HCT116 (cell line): ENCODE measurements at regions not wholly inside any gene's neighbourhood (a gene's known extent, or its start where the extent isn't known, plus 50 kb on each side); places are given as distances from the start of the nearest gene placed in this dataset.

Source experiments
- ATAC-seq: fragments of 200-7000 bp; cut with Tn5 transposase; 2 replicates; pipeline ENCODE4 v1.9.1; 2020; ENCODE audit warnings: mild to moderate bottlenecking, moderate library complexity
- BruUV-seq: library from RNA; stranded (reverse); fragments of 400-500 nt; replicated peaks from 2 replicates; lab custom pipeline; 2021; lab: Mats Ljungman, UMichigan
- CTCF ChIA-PET: fragments of 300-600 bp; sonication (Branson Sonifier 250); formaldehyde crosslinking; loops from one replicate; lab custom pipeline; 2021; ENCODE audit warnings: antibody characterized with exemption; lab: Charles Lee
- POLR2A ChIA-PET: fragments of 300-600, 350-600 bp; sonication (Branson Sonifier 250); formaldehyde crosslinking; loops from one replicate; lab custom pipeline; 2021; ENCODE audit warnings: antibody characterized with exemption; lab: Charles Lee
- RAD21 ChIA-PET, 2 experiments: fragments of 300-600 bp; sonication (Branson Sonifier 250); formaldehyde crosslinking; loops; one replicate each; lab custom pipeline; 2023; ENCODE audit warnings: low total read pairs in 2 of 2; ENCODE audit not compliant: uncharacterized antibody in 2 of 2, unreplicated experiment in 2 of 2, low non-redundant PET in 1 of 2; lab: Charles Lee
- DNase-seq: peaks from one replicate; pipeline ENCODE4 v3.0.0-alpha.2; 2010; ENCODE audit warnings: low read depth, low spot score
- H2AFZ ChIP-seq: fragments of 200-600 bp; shearing (Covaris generic), sonication (generic); 2 replicates; pipeline ENCODE4 v1.6.1; 2017; ENCODE audit warnings: low read depth, mixed run types, mixed read lengths, antibody characterized with exemption, low read length; ENCODE audit not compliant: poor library complexity, severe bottlenecking
- H3K27ac ChIP-seq: 2 replicates; pipeline ENCODE4 v1.5.1; 2012; ENCODE audit warnings: low read depth, low read length
- H3K27me3 ChIP-seq: fragments of 200-600 bp; sonication (generic); 2 replicates; pipeline ENCODE4 v1.6.1; 2016; ENCODE audit warnings: mixed run types, low read length, mixed read lengths; ENCODE audit not compliant: insufficient read depth
- H3K36me3 ChIP-seq, 2 experiments: fragments of 200-500 bp in 1 of 2; fragments of 200-600 bp in 1 of 2; sonication (Bioruptor generic) in 1 of 2; sonication (generic) in 1 of 2; 2 replicates each; pipeline versions ENCODE4 v1.5.1 to v1.6.1; 2014 to 2016; ENCODE audit warnings: low read length in 2 of 2, inconsistent platforms in 1 of 2, mixed read lengths in 1 of 2, mixed run types in 1 of 2; ENCODE audit not compliant: insufficient read depth in 2 of 2, control insufficient read depth in 1 of 2
- H3K4me1 ChIP-seq, 2 experiments: fragments of 200-600 bp in 1 of 2; sonication (generic) in 1 of 2; 2 replicates each; pipeline versions ENCODE4 v1.5.1 to v1.6.1; 2012 to 2017; ENCODE audit warnings: low read length in 2 of 2, inconsistent platforms in 1 of 2, mild to moderate bottlenecking in 1 of 2, mixed read lengths in 1 of 2, mixed run types in 1 of 2, moderate library complexity in 1 of 2; ENCODE audit not compliant: insufficient read depth in 2 of 2, control insufficient read depth in 1 of 2
- H3K4me2 ChIP-seq: fragments of 200-600 bp; sonication (generic); 2 replicates; pipeline ENCODE4 v1.6.1; 2017; ENCODE audit warnings: mixed run types, low read length, mixed read lengths
- H3K4me3 ChIP-seq, 2 experiments: fragments of 200-600 bp in 1 of 2; sonication (generic) in 1 of 2; replicated peaks in 1 of 2; 2 replicates each; pipeline ENCODE4 v1.5.1; 2011 to 2016; ENCODE audit warnings: low read length in 2 of 2, control low read depth in 1 of 2, low read depth in 1 of 2, mild to moderate bottlenecking in 1 of 2, mixed read lengths in 1 of 2, mixed run types in 1 of 2
- H3K79me2 ChIP-seq: fragments of 200-600 bp; sonication (generic); 2 replicates; pipeline ENCODE4 v1.6.1; 2017; ENCODE audit warnings: mild to moderate bottlenecking, mixed run types, low read length, moderate library complexity, mixed read lengths; ENCODE audit not compliant: insufficient read depth
- H3K9ac ChIP-seq: fragments of 200-600 bp; sonication (generic); 2 replicates; pipeline ENCODE4 v1.6.1; 2016; ENCODE audit warnings: low read length, mixed read lengths
- H3K9me2 ChIP-seq: fragments of 200-600 bp; sonication (generic), shearing (Covaris generic); 2 replicates; pipeline ENCODE4 v1.6.1; 2017; ENCODE audit warnings: mixed run types, mild to moderate bottlenecking, moderate library complexity; ENCODE audit not compliant: insufficient read depth
- H3K9me3 ChIP-seq, 2 experiments: fragments of 200-500 bp in 1 of 2; fragments of 200-600 bp in 1 of 2; sonication (Bioruptor generic) in 1 of 2; sonication (generic) in 1 of 2; 2 replicates each; pipeline ENCODE4 v1.6.1; 2014 to 2017; ENCODE audit warnings: low read length in 2 of 2, mixed read lengths in 2 of 2, inconsistent platforms in 1 of 2, low read depth in 1 of 2, mild to moderate bottlenecking in 1 of 2, mixed run types in 1 of 2, moderate library complexity in 1 of 2; ENCODE audit not compliant: control insufficient read depth in 1 of 2, insufficient read depth in 1 of 2
- H4K20me1 ChIP-seq: fragments of 200-600 bp; sonication (generic), shearing (Covaris generic); 2 replicates; pipeline ENCODE4 v1.6.1; 2017; ENCODE audit warnings: mixed run types, mild to moderate bottlenecking, moderate library complexity; ENCODE audit not compliant: insufficient read depth
- CBX3 ChIP-seq: IDR thresholded peaks from 2 replicates; pipeline ENCODE4 v1.6.1; 2012; ENCODE audit warnings: low read depth
- EGR1 ChIP-seq: IDR thresholded peaks from 2 replicates; pipeline ENCODE4 v1.6.1; 2012; ENCODE audit warnings: low read depth
- ELF1 ChIP-seq: IDR thresholded peaks from 2 replicates; pipeline ENCODE4 v1.6.1; 2012; ENCODE audit warnings: low read depth, borderline replicate concordance
- EZH2phosphoT487 ChIP-seq: fragments of 200-600 bp; IDR thresholded peaks from 2 replicates; pipeline ENCODE4 v1.6.1; 2018; ENCODE audit warnings: antibody characterized with exemption, borderline replicate concordance
- POLR2AphosphoS5 ChIP-seq: IDR thresholded peaks from 2 replicates; pipeline ENCODE4 v1.6.1; 2011; ENCODE audit warnings: mild to moderate bottlenecking, low read depth, low read length, moderate library complexity
- SIN3A ChIP-seq: IDR thresholded peaks from 2 replicates; pipeline ENCODE4 v1.6.1; 2012; ENCODE audit warnings: low read depth
- TCF7L2 ChIP-seq: IDR thresholded peaks from 2 replicates; pipeline ENCODE4 v1.7.0; 2011; ENCODE audit warnings: borderline replicate concordance, inconsistent platforms; ENCODE audit not compliant: insufficient read depth, insufficient read length; ENCODE audit errors: extremely low read depth
- ZFX ChIP-seq: fragments of 450-650 bp; IDR thresholded peaks from 2 replicates; pipeline ENCODE4 v1.6.1; 2017
- intact Hi-C: fragments of 100-400 bp; cut with micrococcal nuclease; formaldehyde crosslinking; loops from 2 replicates; pipeline ENCODE4 v1.10.0; 2022
- TF ChIP-seq, protein P1 (sequence below): IDR thresholded peaks from 2 replicates; pipeline ENCODE4 v1.6.1; 2012

DNA sequence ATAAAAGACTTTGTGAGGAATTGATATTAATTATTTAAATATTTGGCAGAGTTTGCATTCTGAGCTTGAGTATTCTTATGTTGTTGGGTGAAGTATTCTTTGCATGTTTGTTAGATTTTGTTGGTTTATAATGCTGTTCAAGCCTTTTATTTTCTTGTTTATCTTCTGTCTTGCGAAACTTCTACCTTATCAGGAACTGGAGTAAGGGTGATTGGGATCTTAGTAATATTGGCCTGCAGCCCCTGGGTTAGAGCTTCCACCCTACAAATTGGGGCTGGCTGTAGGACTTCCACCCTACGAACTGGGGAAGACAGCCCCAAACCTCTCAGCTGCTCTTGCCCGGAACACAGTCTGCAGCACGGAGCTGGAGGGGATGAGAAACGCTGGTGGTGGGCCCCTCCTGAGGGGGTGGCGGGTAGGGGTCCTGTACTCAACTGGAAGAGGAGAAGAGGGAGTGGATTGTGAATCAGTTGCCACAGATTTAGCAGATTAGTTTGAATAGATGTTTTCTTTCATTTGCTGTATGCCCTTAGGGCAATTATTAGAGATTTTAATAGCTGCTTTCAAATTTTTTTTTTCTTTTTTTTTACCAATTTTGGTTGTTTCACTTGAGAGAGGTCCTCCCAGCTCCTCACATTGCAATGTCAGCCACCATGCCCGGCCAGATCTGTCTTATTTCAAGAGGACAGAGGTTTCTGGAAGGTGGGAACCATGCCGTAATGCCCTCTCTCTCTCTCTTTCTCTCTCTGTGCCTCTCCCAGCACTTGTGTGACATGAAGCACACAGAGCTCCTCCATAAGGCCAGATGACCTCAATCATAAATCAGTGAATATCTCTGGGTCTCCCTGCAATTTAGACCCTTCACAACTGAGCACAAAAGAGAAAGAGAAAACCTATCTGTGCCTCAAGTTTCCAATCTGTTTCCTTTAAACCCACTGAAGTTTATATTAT lies 123.4 kb downstream of the DICER1 start:
- no peaks in the 10 kb centered on the region for H3K36me3 ChIP-seq
- ATAC-seq, result no peak
- no peak overlapping the region for H3K4me3 ChIP-seq
- POLR2A ChIA-PET, result no interaction called here
- H3K9me3 ChIP-seq, result 0 out of 4 replicates have a peak, but pooled peaks cover 0 to 7% of the 10 kb centered on the region in 2 experiments
- H3K9me2 ChIP-seq, result no peaks in the 10 kb centered on the region
- no peak overlapping the region for H2AFZ ChIP-seq
- H3K4me2 ChIP-seq, result no peak overlapping the region
- H3K27me3 ChIP-seq, result 0 out of 2 replicates have a peak, but pooled peaks cover 4% of the 10 kb centered on the region
- H3K27ac ChIP-seq, result no peak overlapping the region
- no peaks in the 10 kb centered on the region for H4K20me1 ChIP-seq
- RAD21 ChIA-PET, result no interaction called here
- CTCF ChIA-PET, result no interaction called here
- no peak overlapping the region for H3K9ac ChIP-seq
- BruUV-seq, result no TSS peak
- H3K79me2 ChIP-seq, result no peaks in the 10 kb centered on the region
- DNase-seq, result no peak
- no peaks in the 10 kb centered on the region for H3K4me1 ChIP-seq
- intact Hi-C loops, result no loop called here
- TF ChIP-seq, protein P1, sequence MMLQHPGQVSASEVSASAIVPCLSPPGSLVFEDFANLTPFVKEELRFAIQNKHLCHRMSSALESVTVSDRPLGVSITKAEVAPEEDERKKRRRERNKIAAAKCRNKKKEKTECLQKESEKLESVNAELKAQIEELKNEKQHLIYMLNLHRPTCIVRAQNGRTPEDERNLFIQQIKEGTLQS, result no peak
- no peak for TF ChIP-seq ZFX
- TF ChIP-seq EZH2phosphoT487, result no peak
- TF ChIP-seq ELF1, result no peak
- TF ChIP-seq TCF7L2, result no peak
- TF ChIP-seq EGR1, result no peak
- no peak for TF ChIP-seq POLR2AphosphoS5

- no peak overlapping the region for H3K27ac ChIP-seq
- H3K79me2 ChIP-seq, result no peaks in the 10 kb centered on the region
- no peak overlapping the region for H3K4me2 ChIP-seq
- RAD21 ChIA-PET, result no interaction called here
- TF ChIP-seq CBX3, result no peak
- TF ChIP-seq SIN3A, result no peak
- TF ChIP-seq TCF7L2, result no peak
- TF ChIP-seq, all 23 proteins: peak for 0
- H3K9me2 ChIP-seq, result no peaks in the 10 kb centered on the region
- H3K4me3 ChIP-seq, result no peak overlapping the region
- BruUV-seq, result no TSS peak
- intact Hi-C loops, result no loop called here
- no peaks in the 10 kb centered on the region for H4K20me1 ChIP-seq
- no peaks in the 10 kb centered on the region for H3K4me1 ChIP-seq
- DNase-seq, result no peak
- ChIA-PET POLR2A (no interaction called here), CTCF (no interaction called here)
- H2AFZ ChIP-seq, result no peak overlapping the region
- H3K9me3 ChIP-seq, result 0 out of 4 replicates have a peak, but pooled peaks cover 0 to 7% of the 10 kb centered on the region in 2 experiments
- no peaks in the 10 kb centered on the region for H3K36me3 ChIP-seq
- no peak overlapping the region for H3K9ac ChIP-seq
- H3K27me3 ChIP-seq, result no peaks in the 10 kb centered on the region
- ATAC-seq, result no peak
These were observed 124.3 kb downstream of the DICER1 start for GRCh38 chr14:95033031-95033430.
